NT2/D1 (cell line): ENCODE measurements at regions not wholly inside any gene's neighbourhood (a gene's known extent, or its start where the extent isn't known, plus 50 kb on each side); places are given as distances from the start of the nearest gene placed in this dataset.
"Not testable (repeated sequence)": the region's sequence is repeated elsewhere in the genome, so short reads cannot be mapped to it uniquely, and the experiment has no call there.

Experiments
- DNase-seq: peaks from one replicate; pipeline ENCODE4 v3.0.0-alpha.2; 2011; ENCODE audit warnings: low read depth, low spot score
- H3K27me3 ChIP-seq: 2 replicates; pipeline ENCODE4 v1.6.0; 2011; ENCODE audit warnings: mild to moderate bottlenecking; ENCODE audit not compliant: insufficient read length, insufficient read depth
- H3K36me3 ChIP-seq: 2 replicates; pipeline ENCODE4 v1.6.1; 2011; ENCODE audit warnings: mild to moderate bottlenecking, low read length, mixed read lengths; ENCODE audit not compliant: insufficient read depth, insufficient read length
- H3K4me1 ChIP-seq: 2 replicates; pipeline ENCODE4 v1.5.1; 2011; ENCODE audit not compliant: insufficient read depth, insufficient read length
- H3K4me3 ChIP-seq: 2 replicates; pipeline ENCODE4 v1.5.1; 2011; ENCODE audit warnings: low read depth; ENCODE audit not compliant: insufficient read length
- H3K9ac ChIP-seq: 2 replicates; pipeline ENCODE4 v1.6.0; 2011; ENCODE audit warnings: low read depth; ENCODE audit not compliant: insufficient read length
- H3K9me3 ChIP-seq: 2 replicates; pipeline ENCODE4 v1.5.1; 2011; ENCODE audit warnings: mild to moderate bottlenecking, low read length; ENCODE audit not compliant: insufficient read depth
- SUZ12 ChIP-seq: IDR thresholded peaks from 2 replicates; pipeline ENCODE4 v1.6.1; 2011; ENCODE audit not compliant: insufficient read length, insufficient read depth; ENCODE audit errors: extremely low read depth
- YY1 ChIP-seq: IDR thresholded peaks from 2 replicates; pipeline ENCODE4 v1.6.1; 2011; ENCODE audit not compliant: insufficient read length, insufficient read depth
- ZNF274 ChIP-seq: IDR thresholded peaks from 2 replicates; pipeline ENCODE4 v1.6.1; 2011; ENCODE audit warnings: mild to moderate bottlenecking, low read depth, low read length

GRCh38 chr9:97773091-97773490 lies 76.0 kb upstream of the XPA start:
- Histone ChIP-seq H3K36me3 (no peaks in the 10 kb centered on the region), H3K9me3 (no peaks in the 10 kb centered on the region), H3K9ac (no peak overlapping the region), H3K4me3 (no peak overlapping the region), H3K4me1 (peaks cover 17% of the 10 kb centered on the region), H3K27me3 (peaks cover 32% of the 10 kb centered on the region)
- DNase-seq: no peak
- TF ChIP-seq ZNF274 (no peak), SUZ12 (no peak), YY1 (no peak)

- no peak for TF ChIP-seq ZNF274
- TF ChIP-seq YY1: no peak
- no peak for TF ChIP-seq SUZ12
- Histone ChIP-seq H3K27me3 (peaks cover 32% of the 10 kb centered on the region), H3K4me1 (peaks cover 17% of the 10 kb centered on the region), H3K9ac (no peak overlapping the region), H3K4me3 (no peak overlapping the region), H3K9me3 (no peaks in the 10 kb centered on the region), H3K36me3 (no peaks in the 10 kb centered on the region)
- DNase-seq: no peak
These were observed 76.6 kb upstream of the XPA start for GRCh38 chr9:97773723-97774122.

GRCh38 chr9:97774673-97775072 lies 77.5 kb upstream of the XPA start:
- no peaks in the 10 kb centered on the region for H3K36me3 ChIP-seq
- no peak for TF ChIP-seq SUZ12
- TF ChIP-seq ZNF274: no peak
- no peak for TF ChIP-seq YY1
- no peak overlapping the region for H3K4me3 ChIP-seq
- H3K9me3 ChIP-seq: peaks cover 3% of the 10 kb centered on the region; the same call in 1 of the 2 replicates
- no peak for DNase-seq
- peaks cover 29% of the 10 kb centered on the region for H3K27me3 ChIP-seq
- peaks cover 13% of the 10 kb centered on the region for H3K4me1 ChIP-seq
- no peak overlapping the region for H3K9ac ChIP-seq

- DNase-seq, H3K4me3 ChIP-seq, H3K4me1 ChIP-seq, H3K9ac ChIP-seq, H3K9me3 ChIP-seq, H3K27me3 ChIP-seq, H3K36me3 ChIP-seq: not testable (repeated sequence)
These were observed 74.3 kb upstream of the FOXE1 start for GRCh38 chr9:97778740-97779139.

- Histone ChIP-seq H3K9ac (no peak overlapping the region), H3K4me1 (no peaks in the 10 kb centered on the region), H3K36me3 (no peaks in the 10 kb centered on the region), H3K27me3 (peaks cover 1% of the 10 kb centered on the region), H3K4me3 (no peak overlapping the region), H3K9me3 (peaks cover 7% of the 10 kb centered on the region; the same call in 1 of the 2 replicates)
- no peak for DNase-seq
- TF ChIP-seq YY1 (no peak), SUZ12 (no peak), ZNF274 (no peak)
These were observed 73.4 kb upstream of the FOXE1 start for GRCh38 chr9:97779608-97780007.

- peaks cover 7% of the 10 kb centered on the region; the same call in 1 of the 2 replicates for H3K9me3 ChIP-seq
- TF ChIP-seq YY1: no peak
- no peak for TF ChIP-seq SUZ12
- no peak for TF ChIP-seq ZNF274
- H3K9ac ChIP-seq: no peak overlapping the region
- DNase-seq: no peak
- H3K27me3 ChIP-seq: no peaks in the 10 kb centered on the region
- H3K4me3 ChIP-seq: no peak overlapping the region
- no peaks in the 10 kb centered on the region for H3K36me3 ChIP-seq
- H3K4me1 ChIP-seq: no peaks in the 10 kb centered on the region
These were observed 71.1 kb upstream of the FOXE1 start for GRCh38 chr9:97781902-97782301.

- Histone ChIP-seq H3K4me3 (no peak overlapping the region), H3K27me3 (no peaks in the 10 kb centered on the region), H3K9ac (no peak overlapping the region), H3K9me3 (no peaks in the 10 kb centered on the region; the same call in 1 of the 2 replicates), H3K36me3 (no peaks in the 10 kb centered on the region), H3K4me1 (no peaks in the 10 kb centered on the region)
- TF ChIP-seq ZNF274: no peak
- no peak for TF ChIP-seq SUZ12
- no peak for TF ChIP-seq YY1
- peak; percentile 47 for DNase-seq
These were observed 66.7 kb upstream of the FOXE1 start for GRCh38 chr9:97786341-97786740.

GRCh38 chr9:97787551-97787950 lies 65.5 kb upstream of the FOXE1 start:
- H3K27me3 ChIP-seq: no peaks in the 10 kb centered on the region
- no peak for DNase-seq
- H3K9me3 ChIP-seq: no peaks in the 10 kb centered on the region; the same call in 1 of the 2 replicates
- no peak overlapping the region for H3K4me3 ChIP-seq
- H3K36me3 ChIP-seq: no peaks in the 10 kb centered on the region
- H3K4me1 ChIP-seq: no peaks in the 10 kb centered on the region
- no peak for TF ChIP-seq ZNF274
- TF ChIP-seq YY1: no peak
- TF ChIP-seq SUZ12: no peak
- H3K9ac ChIP-seq: no peak overlapping the region
